ENCODE measurements at regions not wholly inside any gene's neighbourhood (a gene's known extent, or its start where the extent isn't known, plus 50 kb on each side); places are given as distances from the start of the nearest gene placed in this dataset.
"Not testable (repeated sequence)": the region's sequence is repeated elsewhere in the genome, so short reads cannot be mapped to it uniquely, and the experiment has no call there.

GRCh38 chr1:60947367-60947766 lies 135.0 kb upstream of the NFIA start:
- DNase-seq (no peak), ATAC-seq (replicated peaks in 1 of 4) (no peak)
- Histone ChIP-seq H3K27me3 (replicated peaks in 1 of 2; ENCODE audit: control insufficient read depth in 2 of 2, extremely low read depth in 1 of 2, insufficient read depth in 2 of 2, low read length in 1 of 2) (peaks cover 0 to 10% of the 10 kb centered on the region in 2 experiments), H3K4me3 (ENCODE audit: control insufficient read depth in 1 of 2, extremely low read depth in 1 of 2, low read length in 1 of 2) (no peak overlapping the region), H3K4me1 (ENCODE audit: control insufficient read depth in 1 of 2, extremely low read depth in 1 of 2, insufficient read depth in 2 of 2, low read length in 2 of 2) (no peaks in the 10 kb centered on the region), H3K9me3 (no peaks in the 10 kb centered on the region), H3K36me3 (ENCODE audit: control insufficient read depth in 2 of 2, extremely low read depth in 1 of 2, insufficient read depth in 1 of 2, low read length in 1 of 2) (no peaks in the 10 kb centered on the region), H3K27ac (ENCODE audit: low read length) (no peak overlapping the region)
- WGBS (ENCODE audit: insufficient coverage): no CpG with 5 or more reads among the region's 3 CpGs
- no peak overlapping the region for H3K4me3 Mint-ChIP-seq
- H3K36me3 Mint-ChIP-seq: no peaks in the 10 kb centered on the region
- no peaks in the 10 kb centered on the region for H3K9me3 Mint-ChIP-seq
- CTCF ChIA-PET: no interaction called here
- POLR2A ChIA-PET: no interaction called here
- peaks cover 26 to 27% of the 10 kb centered on the region in 2 donors for H3K27me3 Mint-ChIP-seq
- peaks cover 0 to 3% (median 0%) of the 10 kb centered on the region in 3 donors for H3K4me1 Mint-ChIP-seq
- no peak overlapping the region for H3K27ac Mint-ChIP-seq

GRCh38 chr1:60942896-60943638 lies 139.3 kb upstream of the NFIA start:
- Histone ChIP-seq H3K9me3 (no peaks in the 10 kb centered on the region), H3K36me3 (ENCODE audit: control insufficient read depth in 2 of 2, extremely low read depth in 1 of 2, insufficient read depth in 1 of 2, low read length in 1 of 2) (no peaks in the 10 kb centered on the region), H3K4me1 (ENCODE audit: control insufficient read depth in 1 of 2, extremely low read depth in 1 of 2, insufficient read depth in 2 of 2, low read length in 2 of 2) (no peaks in the 10 kb centered on the region), H3K27me3 (replicated peaks in 1 of 2; ENCODE audit: control insufficient read depth in 2 of 2, extremely low read depth in 1 of 2, insufficient read depth in 2 of 2, low read length in 1 of 2) (no peaks in the 10 kb centered on the region), H3K4me3 (ENCODE audit: control insufficient read depth in 1 of 2, extremely low read depth in 1 of 2, low read length in 1 of 2) (no peak overlapping the region), H3K27ac (ENCODE audit: low read length) (no peak overlapping the region)
- H3K27ac Mint-ChIP-seq: no peak overlapping the region
- DNase-seq (no peak), ATAC-seq (replicated peaks in 1 of 4) (no peak)
- H3K36me3 Mint-ChIP-seq: no peaks in the 10 kb centered on the region
- H3K27me3 Mint-ChIP-seq: peaks cover 17 to 18% of the 10 kb centered on the region in 2 donors
- H3K4me1 Mint-ChIP-seq: no peaks in the 10 kb centered on the region
- ChIA-PET POLR2A (interaction anchor here in 1 of 2 donors (0.6 kb wide), 1 partner anchor 197 kb away, joined by 9 read pairs; no protein-coding TSS in a partner anchor), CTCF (no interaction called here)
- H3K4me3 Mint-ChIP-seq: no peak overlapping the region
- H3K9me3 Mint-ChIP-seq: no peaks in the 10 kb centered on the region
- WGBS (ENCODE audit: insufficient coverage): 83% methylated on average over 4 of the region's 8 CpGs

- Mint-ChIP-seq H3K27ac (no peak overlapping the region), H3K9me3 (no peaks in the 10 kb centered on the region), H3K27me3 (peaks cover 18% of the 10 kb centered on the region in 2 donors), H3K4me1 (no peaks in the 10 kb centered on the region), H3K4me3 (no peak overlapping the region), H3K36me3 (no peaks in the 10 kb centered on the region)
- Histone ChIP-seq H3K27me3 (replicated peaks in 1 of 2; ENCODE audit: control insufficient read depth in 2 of 2, extremely low read depth in 1 of 2, insufficient read depth in 2 of 2, low read length in 1 of 2) (no peaks in the 10 kb centered on the region), H3K36me3 (ENCODE audit: control insufficient read depth in 2 of 2, extremely low read depth in 1 of 2, insufficient read depth in 1 of 2, low read length in 1 of 2) (no peaks in the 10 kb centered on the region), H3K4me1 (ENCODE audit: control insufficient read depth in 1 of 2, extremely low read depth in 1 of 2, insufficient read depth in 2 of 2, low read length in 2 of 2) (no peaks in the 10 kb centered on the region), H3K9me3 (no peaks in the 10 kb centered on the region), H3K27ac (ENCODE audit: low read length) (no peak overlapping the region), H3K4me3 (ENCODE audit: control insufficient read depth in 1 of 2, extremely low read depth in 1 of 2, low read length in 1 of 2) (no peak overlapping the region)
- WGBS (ENCODE audit: insufficient coverage): no CpG with 5 or more reads among the region's 2 CpGs
- ChIA-PET CTCF (no interaction called here), POLR2A (interaction anchor here in 1 of 2 donors (0.6 kb wide), 1 partner anchor 198 kb away, joined by 9 read pairs; no protein-coding TSS in a partner anchor)
- ATAC-seq (replicated peaks in 1 of 4): no peak
- DNase-seq: no peak
Observed at GRCh38 chr1:60942291-60942690, 140.1 kb upstream of the NFIA start.

- H3K27me3 ChIP-seq (replicated peaks in 1 of 2; ENCODE audit: control insufficient read depth in 2 of 2, extremely low read depth in 1 of 2, insufficient read depth in 2 of 2, low read length in 1 of 2); H3K4me1 ChIP-seq (ENCODE audit: control insufficient read depth in 1 of 2, extremely low read depth in 1 of 2, insufficient read depth in 2 of 2, low read length in 2 of 2); H3K27ac ChIP-seq (ENCODE audit: low read length); H3K4me3 Mint-ChIP-seq; POLR2A ChIA-PET; DNase-seq; ATAC-seq (replicated peaks in 1 of 4); H3K4me1 Mint-ChIP-seq; H3K9me3 ChIP-seq; H3K36me3 Mint-ChIP-seq; H3K27ac Mint-ChIP-seq; H3K36me3 ChIP-seq (ENCODE audit: control insufficient read depth in 2 of 2, extremely low read depth in 1 of 2, insufficient read depth in 1 of 2, low read length in 1 of 2); H3K9me3 Mint-ChIP-seq; CTCF ChIA-PET; H3K4me3 ChIP-seq (ENCODE audit: control insufficient read depth in 1 of 2, extremely low read depth in 1 of 2, low read length in 1 of 2): not testable (repeated sequence)
- H3K27me3 Mint-ChIP-seq: peaks cover 12 to 13% of the 10 kb centered on the region in 2 donors
- WGBS (ENCODE audit: insufficient coverage): no CpG with 5 or more reads among the region's 2 CpGs
Observed at GRCh38 chr1:60940685-60941084, 141.7 kb upstream of the NFIA start.

- DNase-seq (no peak), ATAC-seq (replicated peaks in 1 of 4) (no peak)
- Mint-ChIP-seq H3K27me3 (peaks cover 5 to 10% of the 10 kb centered on the region in 2 donors), H3K4me3 (no peak overlapping the region), H3K4me1 (no peaks in the 10 kb centered on the region), H3K27ac (no peak overlapping the region), H3K9me3 (no peaks in the 10 kb centered on the region), H3K36me3 (no peaks in the 10 kb centered on the region)
- Histone ChIP-seq H3K9me3 (no peaks in the 10 kb centered on the region), H3K27ac (ENCODE audit: low read length) (no peak overlapping the region), H3K4me1 (ENCODE audit: control insufficient read depth in 1 of 2, extremely low read depth in 1 of 2, insufficient read depth in 2 of 2, low read length in 2 of 2) (no peaks in the 10 kb centered on the region), H3K36me3 (ENCODE audit: control insufficient read depth in 2 of 2, extremely low read depth in 1 of 2, insufficient read depth in 1 of 2, low read length in 1 of 2) (no peaks in the 10 kb centered on the region), H3K4me3 (ENCODE audit: control insufficient read depth in 1 of 2, extremely low read depth in 1 of 2, low read length in 1 of 2) (no peak overlapping the region), H3K27me3 (replicated peaks in 1 of 2; ENCODE audit: control insufficient read depth in 2 of 2, extremely low read depth in 1 of 2, insufficient read depth in 2 of 2, low read length in 1 of 2) (no peaks in the 10 kb centered on the region)
- WGBS (ENCODE audit: insufficient coverage): no CpG with 5 or more reads among the region's 5 CpGs
- ChIA-PET POLR2A (no interaction called here), CTCF (no interaction called here)
Observed at GRCh38 chr1:60937720-60938119, 144.6 kb upstream of the NFIA start.

- H3K27ac Mint-ChIP-seq: no peak overlapping the region
- POLR2A ChIA-PET: no interaction called here
- H3K9me3 Mint-ChIP-seq: no peaks in the 10 kb centered on the region
Observed at GRCh38 chr1:60936591-60937342, 145.6 kb upstream of the NFIA start.

More at GRCh38 chr1:60936591-60937342, 145.6 kb upstream of the NFIA start:
- H3K36me3 Mint-ChIP-seq: no peaks in the 10 kb centered on the region
- no peaks in the 10 kb centered on the region for H3K27me3 ChIP-seq (replicated peaks in 1 of 2; ENCODE audit: control insufficient read depth in 2 of 2, extremely low read depth in 1 of 2, insufficient read depth in 2 of 2, low read length in 1 of 2)
- peaks cover 9 to 10% of the 10 kb centered on the region in 2 donors for H3K27me3 Mint-ChIP-seq
- H3K9me3 ChIP-seq: no peaks in the 10 kb centered on the region
- 65% methylated on average over 2 of the region's 4 CpGs for WGBS (ENCODE audit: insufficient coverage)
- H3K4me3 ChIP-seq (ENCODE audit: control insufficient read depth in 1 of 2, extremely low read depth in 1 of 2, low read length in 1 of 2): no peak overlapping the region
- CTCF ChIA-PET: interaction anchor here in 1 of 2 donors (0.6 kb wide), 1 partner anchor 283 kb away, joined by 5 read pairs; no protein-coding TSS in a partner anchor
- no peak for ATAC-seq (replicated peaks in 1 of 4)
- H3K27ac ChIP-seq (ENCODE audit: low read length): no peak overlapping the region
- no peak overlapping the region for H3K4me3 Mint-ChIP-seq
- H3K36me3 ChIP-seq (ENCODE audit: control insufficient read depth in 2 of 2, extremely low read depth in 1 of 2, insufficient read depth in 1 of 2, low read length in 1 of 2): no peaks in the 10 kb centered on the region
- no peaks in the 10 kb centered on the region for H3K4me1 ChIP-seq (ENCODE audit: control insufficient read depth in 1 of 2, extremely low read depth in 1 of 2, insufficient read depth in 2 of 2, low read length in 2 of 2)
- no peaks in the 10 kb centered on the region for H3K4me1 Mint-ChIP-seq
- DNase-seq: no peak
